IMR-90 (cell line): ENCODE measurements at regions not wholly inside any gene's neighbourhood (a gene's known extent, or its start where the extent isn't known, plus 50 kb on each side); places are given as distances from the start of the nearest gene placed in this dataset.

ENCODE experiments used
- ATAC-seq: fragments of 200-7000 bp; cut with Tn5 transposase; 2 replicates; pipeline ENCODE4 v1.9.1; 2020; ENCODE audit warnings: low read depth, mild to moderate bottlenecking, moderate library complexity
- BruUV-seq: library from RNA; stranded (reverse); fragments of 400-500 nt; replicated peaks from 2 replicates; lab custom pipeline; 2021; lab: Mats Ljungman, UMichigan
- CTCF ChIA-PET: fragments of 300-600 bp; formaldehyde crosslinking; extraction: SDS; loops from one replicate; lab custom pipeline; 2021; ENCODE audit warnings: antibody characterized with exemption; lab: Yijun Ruan, JAX
- POLR2A ChIA-PET: fragments of 300-600 bp; sonication (Branson Sonifier 250); formaldehyde crosslinking; loops from one replicate; lab custom pipeline; 2022; ENCODE audit warnings: antibody characterized with exemption; ENCODE audit not compliant: unreplicated experiment; lab: Charles Lee
- DNase-seq: peaks from one replicate; pipeline ENCODE4 v3.0.0; 2013
- H2AFZ ChIP-seq: replicated peaks from 2 replicates; pipeline ENCODE3; 2013; ENCODE audit warnings: low read length, mild to moderate bottlenecking; ENCODE audit not compliant: poor library complexity
- H2AK5ac ChIP-seq: 2 replicates; pipeline ENCODE4 v1.6.1; 2013; ENCODE audit warnings: low read depth, low read length, inconsistent platforms
- H2AK9ac ChIP-seq: replicated peaks from 2 replicates; pipeline ENCODE3; 2013; ENCODE audit warnings: mild to moderate bottlenecking, low read depth, low read length, moderate library complexity; ENCODE audit not compliant: poor library complexity
- H2BK120ac ChIP-seq: 2 replicates; pipeline ENCODE4 v1.6.1; 2013; ENCODE audit warnings: low read depth, low read length, inconsistent platforms
- H2BK15ac ChIP-seq: 3 replicates; pipeline ENCODE4 v1.6.1; 2013; ENCODE audit warnings: low read depth, low read length, inconsistent platforms
- H2BK20ac ChIP-seq: 2 replicates; pipeline ENCODE4 v1.6.1; 2013; ENCODE audit warnings: low read depth, mild to moderate bottlenecking, inconsistent platforms, low read length, moderate library complexity
- H2BK5ac ChIP-seq: 2 replicates; pipeline ENCODE4 v1.6.1; 2013; ENCODE audit warnings: mild to moderate bottlenecking, low read depth, low read length, inconsistent platforms; ENCODE audit not compliant: poor library complexity, severe bottlenecking
- H3K14ac ChIP-seq: replicated peaks from 2 replicates; pipeline ENCODE4 v1.6.1; 2013; ENCODE audit warnings: low read depth, low read length, inconsistent platforms
- H3K18ac ChIP-seq: 2 replicates; pipeline ENCODE4 v1.6.1; 2013; ENCODE audit warnings: low read depth, low read length, control low read depth
- H3K23ac ChIP-seq: 2 replicates; pipeline ENCODE4 v1.6.1; 2013; ENCODE audit warnings: low read depth, low read length, inconsistent platforms
- H3K27ac ChIP-seq: 2 replicates; pipeline ENCODE4 v1.5.1; 2013; ENCODE audit warnings: mild to moderate bottlenecking, control low read depth, low read length; ENCODE audit not compliant: insufficient read depth
- H3K27me3 ChIP-seq: 2 replicates; pipeline ENCODE4 v1.6.1; 2013; ENCODE audit warnings: low read length; ENCODE audit not compliant: control insufficient read depth, insufficient read depth
- H3K36me3 ChIP-seq: 2 replicates; pipeline ENCODE4 v1.6.1; 2013; ENCODE audit warnings: low read length, mixed read lengths; ENCODE audit not compliant: control insufficient read depth, insufficient read depth
- H3K4ac ChIP-seq: 2 replicates; pipeline ENCODE4 v1.6.1; 2013; ENCODE audit warnings: low read depth, low read length, inconsistent platforms
- H3K4me1 ChIP-seq: 2 replicates; pipeline ENCODE4 v1.6.1; 2013; ENCODE audit warnings: low read length, mixed read lengths; ENCODE audit not compliant: control insufficient read depth, insufficient read depth
- H3K4me2 ChIP-seq: 2 replicates; pipeline ENCODE4 v1.6.1; 2013; ENCODE audit warnings: low read depth, mild to moderate bottlenecking, control low read depth, low read length, moderate library complexity
- H3K4me3 ChIP-seq: 2 replicates; pipeline ENCODE4 v1.5.1; 2013; ENCODE audit warnings: low read depth, mild to moderate bottlenecking, control low read depth, low read length, moderate library complexity; ENCODE audit not compliant: insufficient read depth
- H3K56ac ChIP-seq: 2 replicates; pipeline ENCODE4 v1.6.1; 2013; ENCODE audit warnings: low read length, inconsistent platforms; ENCODE audit not compliant: insufficient read depth; ENCODE audit errors: extremely low read depth
- H3K79me1 ChIP-seq, 2 experiments: 2 replicates each; pipeline ENCODE4 v1.6.1; 2013; ENCODE audit warnings: low read length in 2 of 2, inconsistent platforms in 1 of 2, low read depth in 1 of 2
- H3K9ac ChIP-seq: 2 replicates; pipeline ENCODE4 v1.6.1; 2013; ENCODE audit warnings: low read depth, low read length, control low read depth
- H3K9me1 ChIP-seq: 2 replicates; pipeline ENCODE4 v1.6.1; 2013; ENCODE audit warnings: low read length, inconsistent platforms; ENCODE audit not compliant: insufficient read depth
- H3K9me3 ChIP-seq: 2 replicates; pipeline ENCODE4 v1.6.1; 2013; ENCODE audit warnings: low read length; ENCODE audit not compliant: control insufficient read depth, insufficient read depth
- H4K20me1 ChIP-seq: 2 replicates; pipeline ENCODE4 v1.6.1; 2013; ENCODE audit warnings: low read length, inconsistent platforms; ENCODE audit not compliant: insufficient read depth
- H4K5ac ChIP-seq: 2 replicates; pipeline ENCODE4 v1.6.1; 2013; ENCODE audit warnings: mild to moderate bottlenecking, low read depth, low read length, control low read depth
- H4K8ac ChIP-seq, 2 experiments: 2 replicates each; pipeline ENCODE4 v1.6.1; 2013; ENCODE audit warnings: low read depth in 2 of 2, low read length in 2 of 2, control low read depth in 1 of 2, inconsistent platforms in 1 of 2
- H4K91ac ChIP-seq: 2 replicates; pipeline ENCODE4 v1.6.1; 2013; ENCODE audit warnings: low read depth, low read length, inconsistent platforms; ENCODE audit not compliant: insufficient read depth
- BHLHE40 ChIP-seq: fragments of 150-350 bp; IDR thresholded peaks from 2 replicates; pipeline ENCODE4 v1.6.1; 2016; ENCODE audit warnings: mild to moderate bottlenecking, low read depth, low read length
- CEBPB ChIP-seq: IDR thresholded peaks from 2 replicates; pipeline ENCODE4 v1.6.1; 2012; ENCODE audit warnings: low read depth, low read length, improper control_type of control experiment
- FOS ChIP-seq: fragments of 150-350 bp; IDR thresholded peaks from 2 replicates; pipeline ENCODE4 v1.6.1; 2016; ENCODE audit warnings: low read depth, low read length
- MXI1 ChIP-seq: IDR thresholded peaks from 2 replicates; pipeline ENCODE4 v1.6.1; 2012; ENCODE audit warnings: low read depth, mild to moderate bottlenecking, low read length, moderate library complexity, borderline replicate concordance
- NFE2L2 ChIP-seq: fragments of 150-350 bp; IDR thresholded peaks from 2 replicates; pipeline ENCODE4 v1.6.1; 2016; ENCODE audit warnings: low read depth, mild to moderate bottlenecking, low read length
- POLR2A ChIP-seq: IDR thresholded peaks from 2 replicates; pipeline ENCODE4 v1.6.1; 2012; ENCODE audit warnings: mild to moderate bottlenecking, low read depth, low read length
- RAD21 ChIP-seq: IDR thresholded peaks from 2 replicates; pipeline ENCODE4 v1.6.1; 2012; ENCODE audit warnings: low read length, improper control_type of control experiment
- RCOR1 ChIP-seq: IDR thresholded peaks from 2 replicates; pipeline ENCODE4 v1.6.1; 2012; ENCODE audit warnings: mild to moderate bottlenecking, low read length, improper control_type of control experiment; ENCODE audit not compliant: insufficient replicate concordance
- RFX5 ChIP-seq: IDR thresholded peaks from 2 replicates; pipeline ENCODE4 v1.8.0; 2012; ENCODE audit warnings: low read depth, mild to moderate bottlenecking, low read length, moderate library complexity
- WGBS, 2 experiments: methylation state at CpG; one replicate each; pipeline versions ENCODE4 v1.1.5 to v1.1.7; 2013; ENCODE audit warnings: missing lambda C conversion rate in 2 of 2; ENCODE audit not compliant: insufficient read length in 1 of 2; ENCODE audit errors: extremely low coverage in 2 of 2; 5-methylcytosine and 5-hydroxymethylcytosine counted together
- dilution Hi-C: fragments of 300-500 bp; cut with HindIII; formaldehyde crosslinking; loops from one replicate; pipeline ENCODE4 v1.14.3; 2018; ENCODE audit warnings: low sequenced_read_pairs; ENCODE audit not compliant: unreplicated experiment
- in situ Hi-C: fragments of 300-500 bp; cut with MboI; formaldehyde crosslinking; loops from 3 replicates; pipeline ENCODE4 v1.14.3; 2019; ENCODE audit warnings: low sequenced_read_pairs, inconsistent platforms, mixed read lengths
- intact Hi-C: fragments of 100-400 bp; cut with micrococcal nuclease; formaldehyde crosslinking; loops from 2 replicates; pipeline ENCODE4 v1.10.0; 2022
- TF ChIP-seq, protein P1 (sequence below): fragments of 150-350 bp; IDR thresholded peaks from 2 replicates; pipeline ENCODE4 v1.6.1; 2016; ENCODE audit warnings: low read depth, mild to moderate bottlenecking, low read length, moderate library complexity, borderline replicate concordance

DNA sequence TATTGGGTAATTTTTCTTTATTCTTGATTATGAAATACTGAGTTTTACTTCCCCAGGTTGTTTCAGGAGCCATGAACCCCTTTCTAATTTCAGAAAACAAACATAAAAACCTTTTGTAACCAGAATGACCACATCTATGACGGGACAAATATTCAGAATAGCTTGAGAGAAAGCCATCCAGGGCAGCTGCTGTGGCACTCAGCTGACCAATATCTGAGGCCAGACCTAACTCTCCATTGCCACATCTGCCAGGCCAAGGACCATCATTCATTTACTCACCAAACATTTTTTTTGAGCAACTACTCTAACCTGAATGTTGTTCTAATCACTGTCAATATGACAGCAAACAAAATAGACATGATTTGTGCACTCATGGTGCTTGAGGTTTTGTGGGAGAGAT is 608.3 kb upstream of the PKN2 start:
- Histone ChIP-seq H2BK5ac (no peak overlapping the region), H3K9me3 (no peaks in the 10 kb centered on the region), H3K4me2 (no peak overlapping the region), H3K27me3 (no peaks in the 10 kb centered on the region), H3K9me1 (no peaks in the 10 kb centered on the region), H3K9ac (no peak overlapping the region), H3K4me1 (no peaks in the 10 kb centered on the region), H4K91ac (no peak overlapping the region), H3K4me3 (no peak overlapping the region), H4K20me1 (no peaks in the 10 kb centered on the region), H2AK9ac (no peak overlapping the region), H4K8ac (no peak overlapping the region), H3K23ac (no peak overlapping the region), H2BK20ac (no peak overlapping the region), H3K4ac (no peak overlapping the region), H3K36me3 (no peaks in the 10 kb centered on the region), H3K79me1 (no peaks in the 10 kb centered on the region), H2AFZ (no peak overlapping the region), H2AK5ac (no peak overlapping the region), H3K18ac (no peak overlapping the region), H3K27ac (no peak overlapping the region), H2BK15ac (no peak overlapping the region), H4K5ac (no peak overlapping the region), H3K56ac (no peak overlapping the region), H3K14ac (no peak overlapping the region), H2BK120ac (no peak overlapping the region)
- in situ Hi-C loops (loop anchor here (10.0 kb wide), 1 partner anchor 751 kb away; the partner anchor contains the start of gene LMO4), intact Hi-C loops (no loop called here), dilution Hi-C loops (no loop called here)
- ChIA-PET CTCF (interaction anchor here (0.7 kb wide), 1 partner anchor 78 kb away, joined by 3 read pairs; no protein-coding TSS in a partner anchor), POLR2A (no interaction called here)
- no CpG with 5 or more reads among the region's 1 CpG for WGBS, 2 experiments
- TF ChIP-seq NFE2L2 = no peak
- no peak for TF ChIP-seq BHLHE40
- TF ChIP-seq RCOR1 = no peak
- no peak for TF ChIP-seq RFX5
- TF ChIP-seq POLR2A = no peak
- TF ChIP-seq, protein P1, sequence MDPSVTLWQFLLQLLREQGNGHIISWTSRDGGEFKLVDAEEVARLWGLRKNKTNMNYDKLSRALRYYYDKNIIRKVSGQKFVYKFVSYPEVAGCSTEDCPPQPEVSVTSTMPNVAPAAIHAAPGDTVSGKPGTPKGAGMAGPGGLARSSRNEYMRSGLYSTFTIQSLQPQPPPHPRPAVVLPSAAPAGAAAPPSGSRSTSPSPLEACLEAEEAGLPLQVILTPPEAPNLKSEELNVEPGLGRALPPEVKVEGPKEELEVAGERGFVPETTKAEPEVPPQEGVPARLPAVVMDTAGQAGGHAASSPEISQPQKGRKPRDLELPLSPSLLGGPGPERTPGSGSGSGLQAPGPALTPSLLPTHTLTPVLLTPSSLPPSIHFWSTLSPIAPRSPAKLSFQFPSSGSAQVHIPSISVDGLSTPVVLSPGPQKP = no peak
- no peak for TF ChIP-seq RAD21
- TF ChIP-seq CEBPB = no peak
- no peak for TF ChIP-seq FOS
- TF ChIP-seq MXI1 = no peak
- ATAC-seq (no peak), DNase-seq (no peak)
- BruUV-seq = no TSS peak
